Neural crest cell (in vitro differentiated cells): ENCODE measurements at regions not wholly inside any gene's neighbourhood (a gene's known extent, or its start where the extent isn't known, plus 50 kb on each side); places are given as distances from the start of the nearest gene placed in this dataset.
A peak's percentile ranks its signal among the peaks of the same experiment; 100 is the strongest.

Source experiments
- DNase-seq: peaks from one replicate; pipeline ENCODE4 v3.0.0; 2021; ENCODE audit warnings: low read depth, mixed read lengths, low spot score
- H3K27ac Mint-ChIP-seq: one replicate; pipeline ENCODE4 v1.8.0; 2021; ENCODE audit warnings: mild to moderate bottlenecking, mixed read lengths; ENCODE audit not compliant: unreplicated experiment
- H3K27me3 Mint-ChIP-seq: 2 replicates; pipeline ENCODE4 v1.8.0; 2021; ENCODE audit warnings: low read depth, mild to moderate bottlenecking, mixed read lengths
- H3K36me3 Mint-ChIP-seq: 2 replicates; pipeline ENCODE4 v1.8.0; 2021; ENCODE audit warnings: low read depth, mild to moderate bottlenecking, mixed read lengths
- H3K4me1 Mint-ChIP-seq: 2 replicates; pipeline ENCODE4 v1.8.0; 2021; ENCODE audit warnings: mixed read lengths
- H3K4me3 Mint-ChIP-seq: one replicate; pipeline ENCODE4 v1.8.0; 2021; ENCODE audit warnings: mild to moderate bottlenecking, mixed read lengths
- H3K9me3 Mint-ChIP-seq: 2 replicates; pipeline ENCODE4 v1.8.0; 2021; ENCODE audit warnings: mixed read lengths
- CTCF ChIP-seq: fragments of 200-600 bp; sonication (generic); conservative IDR thresholded peaks from 2 replicates; pipeline ENCODE4 v1.5.0; 2021; ENCODE audit warnings: antibody characterized with exemption, mild to moderate bottlenecking

- no peak for DNase-seq
- H3K9me3 Mint-ChIP-seq, result no peaks in the 10 kb centered on the region
- no peak for TF ChIP-seq CTCF
- H3K27ac Mint-ChIP-seq, result no peak overlapping the region
- H3K36me3 Mint-ChIP-seq, result no peaks in the 10 kb centered on the region
- no peak overlapping the region for H3K4me3 Mint-ChIP-seq
- peaks cover 18% of the 10 kb centered on the region for H3K4me1 Mint-ChIP-seq
- H3K27me3 Mint-ChIP-seq, result no peaks in the 10 kb centered on the region
Measured at GRCh38 chr13:111924678-111925075, 142.3 kb upstream of the SOX1 start.

- TF ChIP-seq CTCF, result no peak
- DNase-seq, result no peak
- no peaks in the 10 kb centered on the region for H3K27me3 Mint-ChIP-seq
- peaks cover 16% of the 10 kb centered on the region for H3K4me1 Mint-ChIP-seq
- H3K9me3 Mint-ChIP-seq, result no peaks in the 10 kb centered on the region
- H3K4me3 Mint-ChIP-seq, result no peak overlapping the region
- no peak overlapping the region for H3K27ac Mint-ChIP-seq
- H3K36me3 Mint-ChIP-seq, result no peaks in the 10 kb centered on the region
Measured at GRCh38 chr13:111925146-111925875, 141.6 kb upstream of the SOX1 start.

GRCh38 chr13:111926501-111927180 lies 140.3 kb upstream of the SOX1 start:
- Mint-ChIP-seq H3K36me3 (peaks cover 1% of the 10 kb centered on the region), H3K27ac (no peak overlapping the region), H3K9me3 (peaks cover under 1% of the 10 kb centered on the region), H3K4me1 (peaks cover 11% of the 10 kb centered on the region), H3K4me3 (no peak overlapping the region), H3K27me3 (no peaks in the 10 kb centered on the region)
- DNase-seq, result no peak
- TF ChIP-seq CTCF, result no peak

GRCh38 chr13:111927181-111927540 lies 139.8 kb upstream of the SOX1 start:
- no peak for TF ChIP-seq CTCF
- no peak overlapping the region for H3K27ac Mint-ChIP-seq
- DNase-seq, result no peak
- H3K9me3 Mint-ChIP-seq, result peaks cover 6% of the 10 kb centered on the region
- H3K4me1 Mint-ChIP-seq, result peaks cover 11% of the 10 kb centered on the region
- H3K27me3 Mint-ChIP-seq, result no peaks in the 10 kb centered on the region
- peaks cover 4% of the 10 kb centered on the region for H3K36me3 Mint-ChIP-seq
- H3K4me3 Mint-ChIP-seq, result no peak overlapping the region

- Mint-ChIP-seq H3K9me3 (peaks cover 12% of the 10 kb centered on the region), H3K4me3 (no peak overlapping the region), H3K27me3 (no peaks in the 10 kb centered on the region)
Measured at GRCh38 chr13:111929036-111929616, 137.8 kb upstream of the SOX1 start.

More at GRCh38 chr13:111929036-111929616, 137.8 kb upstream of the SOX1 start:
- Mint-ChIP-seq H3K4me1 (peaks cover 9% of the 10 kb centered on the region), H3K27ac (peak overlapping the region; percentile 78), H3K36me3 (peaks cover 4% of the 10 kb centered on the region)
- no peak for DNase-seq
- TF ChIP-seq CTCF, result peak; percentile 20
